Neutrophil (primary cell): ENCODE measurements at regions not wholly inside any gene's neighbourhood (a gene's known extent, or its start where the extent isn't known, plus 50 kb on each side); places are given as distances from the start of the nearest gene placed in this dataset.

Experiments used
- H3K27ac ChIP-seq: fragments of 200-600 bp; sonication (generic); 2 replicates; pipeline ENCODE4 v1.5.1; 2016; ENCODE audit warnings: mild to moderate bottlenecking, moderate library complexity
- H3K27me3 ChIP-seq: fragments of 200-600 bp; sonication (generic); 2 replicates; pipeline ENCODE4 v1.6.0; 2016; ENCODE audit warnings: mild to moderate bottlenecking
- H3K36me3 ChIP-seq: fragments of 200-600 bp; sonication (generic); 2 replicates; pipeline ENCODE4 v1.5.1; 2017
- H3K4me1 ChIP-seq, 2 experiments: fragments of 200-600 bp in 1 of 2; sonication (generic) in 1 of 2; 1 replicate in 1 of 2; 2 replicates in 1 of 2; pipeline versions ENCODE4 v1.5.1 to v1.6.1; 2013 to 2016; ENCODE audit warnings: low read depth in 1 of 2, low read length in 1 of 2, mild to moderate bottlenecking in 1 of 2, moderate library complexity in 1 of 2; ENCODE audit not compliant: control insufficient read depth in 1 of 2, insufficient read depth in 1 of 2
- H3K4me3 ChIP-seq, 2 experiments: fragments of 200-600 bp in 1 of 2; sonication (generic) in 1 of 2; 1 replicate in 1 of 2; 2 replicates in 1 of 2; pipeline ENCODE4 v1.5.1; 2013 to 2016; ENCODE audit warnings: low read depth in 1 of 2, low read length in 1 of 2, mild to moderate bottlenecking in 1 of 2, moderate library complexity in 1 of 2
- H3K9me3 ChIP-seq: fragments of 200-600 bp; sonication (generic); 2 replicates; pipeline ENCODE4 v1.5.1; 2016
- TF ChIP-seq, protein P1 (sequence below): fragments of 200-600 bp; sonication (generic); IDR thresholded peaks from 2 replicates; pipeline ENCODE4 v1.5.1; 2016; ENCODE audit warnings: antibody characterized with exemption

DNA sequence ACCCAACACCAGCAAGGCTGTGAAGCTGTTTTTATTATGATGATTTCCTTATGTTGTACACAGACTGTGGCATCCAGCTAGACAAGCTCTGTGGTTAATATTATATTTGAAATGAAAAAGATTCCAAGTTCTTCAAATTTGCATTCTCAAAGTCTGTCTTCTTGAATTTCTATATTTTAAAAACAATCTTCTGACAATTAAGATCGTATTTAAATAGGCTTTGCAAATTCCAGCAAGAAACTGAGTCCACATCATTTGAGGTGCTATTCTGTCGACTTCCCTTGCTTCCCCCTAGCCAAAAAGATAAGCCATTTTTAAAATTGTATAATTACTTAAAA lies 73.1 kb upstream of the TOMM7 start:
- TF ChIP-seq, protein P1, sequence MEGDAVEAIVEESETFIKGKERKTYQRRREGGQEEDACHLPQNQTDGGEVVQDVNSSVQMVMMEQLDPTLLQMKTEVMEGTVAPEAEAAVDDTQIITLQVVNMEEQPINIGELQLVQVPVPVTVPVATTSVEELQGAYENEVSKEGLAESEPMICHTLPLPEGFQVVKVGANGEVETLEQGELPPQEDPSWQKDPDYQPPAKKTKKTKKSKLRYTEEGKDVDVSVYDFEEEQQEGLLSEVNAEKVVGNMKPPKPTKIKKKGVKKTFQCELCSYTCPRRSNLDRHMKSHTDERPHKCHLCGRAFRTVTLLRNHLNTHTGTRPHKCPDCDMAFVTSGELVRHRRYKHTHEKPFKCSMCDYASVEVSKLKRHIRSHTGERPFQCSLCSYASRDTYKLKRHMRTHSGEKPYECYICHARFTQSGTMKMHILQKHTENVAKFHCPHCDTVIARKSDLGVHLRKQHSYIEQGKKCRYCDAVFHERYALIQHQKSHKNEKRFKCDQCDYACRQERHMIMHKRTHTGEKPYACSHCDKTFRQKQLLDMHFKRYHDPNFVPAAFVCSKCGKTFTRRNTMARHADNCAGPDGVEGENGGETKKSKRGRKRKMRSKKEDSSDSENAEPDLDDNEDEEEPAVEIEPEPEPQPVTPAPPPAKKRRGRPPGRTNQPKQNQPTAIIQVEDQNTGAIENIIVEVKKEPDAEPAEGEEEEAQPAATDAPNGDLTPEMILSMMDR: no peak
- H3K4me1 ChIP-seq: no peaks in the 10 kb centered on the region
- H3K27ac ChIP-seq: no peak overlapping the region
- H3K9me3 ChIP-seq: no peaks in the 10 kb centered on the region
- no peaks in the 10 kb centered on the region for H3K36me3 ChIP-seq
- no peaks in the 10 kb centered on the region for H3K27me3 ChIP-seq
- no peak overlapping the region for H3K4me3 ChIP-seq

DNA sequence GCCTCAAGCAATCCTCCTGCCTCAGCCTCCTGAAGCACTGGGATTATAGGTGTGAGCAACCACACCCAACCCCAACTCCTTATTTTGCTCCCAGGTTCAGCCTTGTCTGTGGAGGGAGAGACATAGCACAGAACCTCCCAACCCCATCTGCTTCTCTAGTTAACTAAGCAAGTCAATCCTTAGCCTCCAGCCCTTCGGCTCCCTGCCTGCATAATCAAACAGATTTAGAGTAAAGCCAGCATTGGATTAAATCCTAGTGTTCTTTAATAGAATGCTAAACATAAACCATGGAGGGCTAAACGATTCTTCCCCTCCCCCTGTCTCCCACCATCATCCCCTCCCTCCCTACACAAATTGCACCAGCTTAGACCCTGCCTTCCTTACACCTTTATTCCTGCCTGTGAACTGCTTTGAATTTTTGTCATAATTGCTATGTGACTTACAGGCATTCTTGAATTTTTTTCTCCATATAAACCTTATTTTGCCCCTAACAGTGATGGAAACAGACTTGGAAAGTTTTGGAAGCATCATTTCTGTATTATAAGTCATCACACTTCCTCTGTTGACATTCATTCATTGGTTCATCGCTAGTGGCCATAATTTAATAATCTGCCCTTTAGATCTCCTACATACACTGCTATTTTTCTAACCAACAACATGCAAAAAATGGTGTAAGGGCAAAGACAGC lies 72.6 kb upstream of the TOMM7 start:
- Histone ChIP-seq H3K36me3 (no peaks in the 10 kb centered on the region), H3K4me3 (no peak overlapping the region), H3K27me3 (no peaks in the 10 kb centered on the region), H3K9me3 (no peaks in the 10 kb centered on the region), H3K27ac (no peak overlapping the region), H3K4me1 (no peaks in the 10 kb centered on the region)
- TF ChIP-seq, protein P1: no peak

DNA sequence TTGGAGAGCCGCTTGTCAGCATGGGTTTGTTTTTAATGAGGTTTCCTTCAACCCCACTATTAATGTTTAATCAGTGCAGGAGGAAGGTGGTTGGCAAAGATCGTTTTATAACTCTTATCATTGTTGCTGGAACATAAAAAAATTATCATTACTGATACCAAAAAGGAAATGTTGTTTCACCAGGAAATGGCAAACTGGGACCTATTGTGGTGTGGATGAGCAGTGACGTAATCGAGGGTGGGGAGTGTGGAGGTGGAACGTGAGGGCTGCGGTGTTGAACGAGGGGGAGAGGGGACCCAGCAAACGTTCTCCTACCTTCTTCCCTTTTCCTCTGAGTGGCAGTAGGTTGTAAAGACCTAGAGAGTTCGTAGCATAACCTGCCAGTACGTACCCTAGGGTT lies 71.9 kb upstream of the TOMM7 start:
- Histone ChIP-seq H3K9me3 (no peaks in the 10 kb centered on the region), H3K4me3 (no peak overlapping the region), H3K4me1 (no peaks in the 10 kb centered on the region), H3K27me3 (no peaks in the 10 kb centered on the region), H3K36me3 (no peaks in the 10 kb centered on the region), H3K27ac (no peak overlapping the region)
- TF ChIP-seq, protein P1: no peak

DNA sequence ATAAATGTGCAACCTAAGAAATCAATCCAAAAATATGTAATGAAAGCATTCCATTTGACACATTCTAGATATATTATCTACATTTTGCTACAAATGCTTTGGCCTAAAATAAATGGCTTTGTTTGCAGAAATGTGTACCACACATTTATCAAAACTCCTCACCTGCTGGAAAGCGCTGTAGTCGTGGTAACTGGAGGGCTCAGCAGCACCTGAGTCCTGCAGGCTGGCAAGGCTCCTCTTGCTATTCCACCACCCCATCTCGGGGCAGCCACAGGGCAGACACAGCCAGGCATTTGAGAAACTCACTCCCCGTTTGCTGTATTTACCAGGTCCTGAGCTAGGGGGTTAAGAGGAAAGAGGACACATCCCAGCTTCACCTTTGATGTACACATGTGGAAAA lies 68.1 kb upstream of the TOMM7 start:
- Histone ChIP-seq H3K27me3 (no peaks in the 10 kb centered on the region), H3K9me3 (no peaks in the 10 kb centered on the region), H3K4me3 (no peak overlapping the region), H3K4me1 (no peaks in the 10 kb centered on the region), H3K36me3 (no peaks in the 10 kb centered on the region), H3K27ac (no peak overlapping the region)
- TF ChIP-seq, protein P1: no peak

DNA sequence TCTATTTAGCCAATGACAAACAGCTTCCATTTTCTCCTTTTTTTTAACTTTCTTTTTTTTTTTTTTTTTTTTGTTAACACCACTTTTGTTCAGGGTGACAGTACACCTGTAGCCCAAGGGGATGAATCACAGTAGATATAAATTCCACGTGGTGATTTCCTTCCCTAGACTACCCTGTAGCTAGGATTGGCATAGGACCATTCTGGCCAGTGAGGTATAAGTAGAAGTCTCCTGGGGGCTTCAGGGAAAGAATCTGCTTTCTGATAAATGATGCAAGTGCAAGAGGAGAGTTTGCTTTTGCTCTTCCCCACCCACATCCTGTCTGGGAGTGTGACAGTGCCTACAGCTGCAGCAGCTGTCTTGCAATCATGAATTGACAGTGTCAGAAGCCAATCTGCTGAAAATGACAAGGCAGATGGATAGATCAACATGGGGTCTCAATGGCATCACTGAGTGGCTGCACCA lies 63.2 kb upstream of the TOMM7 start:
- no peaks in the 10 kb centered on the region for H3K36me3 ChIP-seq
- no peak overlapping the region for H3K27ac ChIP-seq
- no peaks in the 10 kb centered on the region for H3K4me1 ChIP-seq
- H3K27me3 ChIP-seq: no peaks in the 10 kb centered on the region
- H3K4me3 ChIP-seq: no peak overlapping the region
- TF ChIP-seq, protein P1: no peak
- no peaks in the 10 kb centered on the region for H3K9me3 ChIP-seq
